Caco-2 (cell line): ENCODE measurements at regions not wholly inside any gene's neighbourhood (a gene's known extent, or its start where the extent isn't known, plus 50 kb on each side); places are given as distances from the start of the nearest gene placed in this dataset.

Experiments
- BruUV-seq: library from RNA; stranded (reverse); fragments of 400-500 nt; replicated peaks from 2 replicates; lab custom pipeline; 2021; lab: Mats Ljungman, UMichigan
- CTCF ChIA-PET: fragments of 300-600 bp; sonication (Branson Sonifier 250); formaldehyde crosslinking; loops from one replicate; lab custom pipeline; 2022; ENCODE audit warnings: antibody characterized with exemption; lab: Charles Lee
- POLR2A ChIA-PET: fragments of 300-600 bp; sonication (Branson Sonifier 250); formaldehyde crosslinking; loops from one replicate; lab custom pipeline; 2022; ENCODE audit warnings: antibody characterized with exemption; lab: Charles Lee
- DNase-seq, 2 experiments: peaks; one replicate each; pipeline versions ENCODE4 v3.0.0 to v3.0.0-alpha.2; 2020 to 2022
- H3K27me3 ChIP-seq: replicated peaks from 2 replicates; pipeline ENCODE4 v1.6.0; 2011; ENCODE audit warnings: low read length; ENCODE audit not compliant: control insufficient read depth, insufficient read depth
- H3K36me3 ChIP-seq: 2 replicates; pipeline ENCODE4 v1.5.1; 2011; ENCODE audit warnings: low read length; ENCODE audit not compliant: control insufficient read depth, insufficient read depth
- H3K4me1 ChIP-seq: fragments of 250-450 bp; sonication (Bioruptor Pico); 2 replicates; pipeline ENCODE4 v1.5.1; 2020; ENCODE audit warnings: mild to moderate bottlenecking
- H3K4me3 ChIP-seq: 2 replicates; pipeline ENCODE4 v1.5.1; 2011; ENCODE audit warnings: low read depth, mild to moderate bottlenecking, control low read depth, low read length
- H3K9me3 ChIP-seq: fragments of 250-450 bp; sonication (Bioruptor Pico); 2 replicates; pipeline ENCODE4 v1.5.1; 2020; ENCODE audit warnings: mild to moderate bottlenecking, moderate library complexity
- H3K27ac Mint-ChIP-seq: one replicate; pipeline ENCODE4 v1.8.0; 2022; ENCODE audit warnings: mixed read lengths; ENCODE audit not compliant: unreplicated experiment
- H3K27me3 Mint-ChIP-seq: one replicate; pipeline ENCODE4 v1.8.0; 2022; ENCODE audit warnings: mixed read lengths; ENCODE audit not compliant: insufficient read depth, unreplicated experiment
- H3K36me3 Mint-ChIP-seq: one replicate; pipeline ENCODE4 v1.8.0; 2022; ENCODE audit warnings: mild to moderate bottlenecking, mixed read lengths; ENCODE audit not compliant: insufficient read depth, unreplicated experiment
- H3K4me1 Mint-ChIP-seq: one replicate; pipeline ENCODE4 v1.8.0; 2022; ENCODE audit warnings: low read depth, mixed read lengths; ENCODE audit not compliant: unreplicated experiment
- H3K4me3 Mint-ChIP-seq: one replicate; pipeline ENCODE4 v1.8.0; 2022; ENCODE audit warnings: mild to moderate bottlenecking, moderate library complexity, mixed read lengths; ENCODE audit not compliant: unreplicated experiment
- H3K9me3 Mint-ChIP-seq: one replicate; pipeline ENCODE4 v1.8.0; 2022; ENCODE audit warnings: mixed read lengths; ENCODE audit not compliant: unreplicated experiment
- intact Hi-C: fragments of 100-400 bp; cut with micrococcal nuclease; formaldehyde crosslinking; loops from one replicate; pipeline ENCODE4 v1.10.0; 2022; ENCODE audit not compliant: unreplicated experiment
- TF ChIP-seq, protein P1 (sequence below), 2 experiments: fragments of 200-600 bp in 1 of 2; IDR thresholded peaks; 1 replicate in 1 of 2; 2 replicates in 1 of 2; pipeline versions ENCODE4 v1.5.1 to v1.8.0; 2011 to 2022; ENCODE audit warnings: antibody characterized with exemption in 1 of 2, control low read depth in 1 of 2, inconsistent platforms in 1 of 2, low read depth in 1 of 2, low read length in 1 of 2, mild to moderate bottlenecking in 1 of 2, moderate library complexity in 1 of 2; ENCODE audit not compliant: insufficient read depth in 1 of 2, severe bottlenecking in 1 of 2, unreplicated experiment in 1 of 2

DNA sequence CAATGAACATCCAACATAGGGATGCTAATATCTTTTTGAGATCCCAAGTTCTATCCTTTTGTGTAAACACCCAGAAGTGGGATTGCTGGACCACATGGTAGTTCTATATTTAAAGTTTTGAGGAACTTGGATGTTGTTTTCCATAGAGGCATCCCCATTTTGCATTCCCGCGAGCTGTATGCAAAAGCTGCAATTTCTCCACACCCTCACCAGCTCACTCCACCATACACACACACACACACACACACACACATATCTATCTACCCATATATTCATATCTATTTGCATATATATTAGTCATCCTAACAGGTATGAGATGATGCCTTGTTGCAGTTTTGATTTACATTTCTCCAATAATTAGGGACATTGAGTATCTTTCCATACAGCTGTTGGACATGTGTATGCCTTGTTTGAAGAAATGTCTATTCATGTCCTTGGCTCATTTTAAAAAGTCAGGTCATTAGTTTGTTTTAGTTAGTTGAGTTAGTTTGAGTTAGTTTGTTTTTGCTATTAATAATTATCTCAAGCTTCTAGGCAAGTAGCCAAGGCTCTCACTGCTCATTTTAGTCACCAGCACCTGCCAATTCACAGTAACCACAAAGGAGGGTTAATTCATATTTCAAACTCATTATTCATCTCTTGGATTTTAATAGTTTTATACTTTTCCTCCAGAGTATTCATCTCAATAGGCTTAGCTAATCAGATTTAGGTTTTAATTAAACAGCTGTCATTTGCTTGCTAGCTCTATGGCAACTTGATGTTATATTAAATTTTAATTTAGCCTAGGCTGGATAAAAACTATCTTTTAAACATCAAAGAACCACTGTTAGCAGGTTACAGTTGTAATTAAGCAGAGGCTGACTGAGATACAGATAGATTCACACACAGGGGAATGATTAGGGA lies 1435.9 kb upstream of the TMEM132C start:
- Histone ChIP-seq H3K4me3 (no peak overlapping the region), H3K4me1 (no peaks in the 10 kb centered on the region), H3K9me3 (peaks cover under 1% of the 10 kb centered on the region; the same call in 1 of the 2 replicates), H3K27me3 (no peaks in the 10 kb centered on the region), H3K36me3 (no peaks in the 10 kb centered on the region)
- Mint-ChIP-seq H3K36me3 (no peaks in the 10 kb centered on the region), H3K27me3 (peaks cover 2% of the 10 kb centered on the region), H3K4me1 (no peaks in the 10 kb centered on the region), H3K9me3 (peaks cover 36% of the 10 kb centered on the region), H3K27ac (no peak overlapping the region), H3K4me3 (no peak overlapping the region)
- ChIA-PET CTCF (no interaction called here), POLR2A (no interaction called here)
- intact Hi-C loops, result no loop called here
- DNase-seq, result no peak
- no TSS peak for BruUV-seq
- TF ChIP-seq, protein P1, sequence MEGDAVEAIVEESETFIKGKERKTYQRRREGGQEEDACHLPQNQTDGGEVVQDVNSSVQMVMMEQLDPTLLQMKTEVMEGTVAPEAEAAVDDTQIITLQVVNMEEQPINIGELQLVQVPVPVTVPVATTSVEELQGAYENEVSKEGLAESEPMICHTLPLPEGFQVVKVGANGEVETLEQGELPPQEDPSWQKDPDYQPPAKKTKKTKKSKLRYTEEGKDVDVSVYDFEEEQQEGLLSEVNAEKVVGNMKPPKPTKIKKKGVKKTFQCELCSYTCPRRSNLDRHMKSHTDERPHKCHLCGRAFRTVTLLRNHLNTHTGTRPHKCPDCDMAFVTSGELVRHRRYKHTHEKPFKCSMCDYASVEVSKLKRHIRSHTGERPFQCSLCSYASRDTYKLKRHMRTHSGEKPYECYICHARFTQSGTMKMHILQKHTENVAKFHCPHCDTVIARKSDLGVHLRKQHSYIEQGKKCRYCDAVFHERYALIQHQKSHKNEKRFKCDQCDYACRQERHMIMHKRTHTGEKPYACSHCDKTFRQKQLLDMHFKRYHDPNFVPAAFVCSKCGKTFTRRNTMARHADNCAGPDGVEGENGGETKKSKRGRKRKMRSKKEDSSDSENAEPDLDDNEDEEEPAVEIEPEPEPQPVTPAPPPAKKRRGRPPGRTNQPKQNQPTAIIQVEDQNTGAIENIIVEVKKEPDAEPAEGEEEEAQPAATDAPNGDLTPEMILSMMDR (IDR thresholded peaks at IDR 0.05; ENCODE audit: insufficient read depth in 1 of 2, low read depth in 1 of 2, low read length in 1 of 2, severe bottlenecking in 1 of 2, unreplicated experiment in 1 of 2), result no peak

DNA sequence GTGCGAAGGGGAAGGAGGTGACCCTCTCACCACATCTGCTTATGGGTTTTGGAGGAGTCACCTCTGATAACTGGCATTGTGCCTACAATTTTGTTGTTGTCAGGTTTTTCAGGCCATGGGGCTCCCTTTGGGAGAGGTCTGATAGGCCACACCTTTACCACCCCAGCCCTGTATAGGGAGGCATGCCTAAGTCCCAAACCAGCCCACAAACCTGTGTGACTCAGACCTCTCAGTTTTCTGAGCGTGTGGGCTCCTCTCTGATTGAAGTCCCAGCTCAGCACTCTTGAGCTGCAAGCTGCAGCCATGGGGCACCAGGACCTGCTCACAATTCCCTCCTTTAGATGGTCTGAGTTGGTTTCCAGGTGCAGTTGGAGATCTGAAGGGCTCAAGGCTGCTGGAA lies 1429.3 kb upstream of the TMEM132C start:
- no peaks in the 10 kb centered on the region for H3K4me1 ChIP-seq
- H3K4me1 Mint-ChIP-seq, result no peaks in the 10 kb centered on the region
- peaks cover 32% of the 10 kb centered on the region for H3K9me3 Mint-ChIP-seq
- peaks cover 2% of the 10 kb centered on the region for H3K27me3 Mint-ChIP-seq
- no peak for DNase-seq
- TF ChIP-seq, protein P1 (IDR thresholded peaks at IDR 0.05; ENCODE audit: insufficient read depth in 1 of 2, low read depth in 1 of 2, low read length in 1 of 2, severe bottlenecking in 1 of 2, unreplicated experiment in 1 of 2), result no peak
- no peaks in the 10 kb centered on the region for H3K27me3 ChIP-seq
- POLR2A ChIA-PET, result no interaction called here
- no TSS peak for BruUV-seq
- peaks cover 6% of the 10 kb centered on the region for H3K9me3 ChIP-seq
- no peaks in the 10 kb centered on the region for H3K36me3 Mint-ChIP-seq
- H3K27ac Mint-ChIP-seq, result no peak overlapping the region
- H3K4me3 ChIP-seq, result no peak overlapping the region
- H3K36me3 ChIP-seq, result no peaks in the 10 kb centered on the region
- H3K4me3 Mint-ChIP-seq, result no peak overlapping the region
- intact Hi-C loops, result no loop called here
- CTCF ChIA-PET, result no interaction called here

DNA sequence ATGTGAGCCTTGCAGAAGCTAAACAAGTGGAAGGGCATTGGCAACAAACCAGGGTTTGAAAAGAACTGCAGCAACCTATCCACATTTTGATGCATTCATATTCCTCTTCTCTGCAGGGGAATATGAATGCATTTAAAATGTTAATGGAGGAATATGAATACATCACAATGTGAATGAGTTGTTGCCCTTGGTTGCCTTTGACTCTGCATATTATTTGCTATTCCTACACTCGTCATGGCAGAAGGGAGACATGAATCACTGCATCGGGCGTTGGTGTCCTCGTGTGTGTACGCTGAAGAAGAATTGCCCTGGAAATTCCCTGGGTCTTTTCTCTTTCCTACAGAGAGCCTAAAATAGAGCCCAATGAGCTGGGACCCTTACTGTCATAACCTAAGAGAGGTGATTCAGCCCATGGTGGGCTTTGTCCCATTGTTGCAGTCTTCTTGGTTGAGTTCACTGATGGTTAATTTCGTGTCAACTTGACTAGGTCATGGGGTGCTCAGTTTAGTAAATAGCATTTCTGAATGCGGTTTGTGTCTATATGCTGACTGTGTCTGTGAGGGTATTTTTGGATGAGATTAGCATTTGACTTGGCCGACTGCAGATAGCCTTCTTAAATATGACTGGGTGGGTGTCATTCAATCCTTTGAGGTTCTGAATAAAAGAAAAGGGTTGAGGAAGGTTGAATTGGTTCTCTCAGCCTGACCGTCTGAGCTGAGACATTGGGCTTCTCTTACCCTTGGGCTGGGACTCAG lies 1422.9 kb upstream of the TMEM132C start:
- Mint-ChIP-seq H3K27me3 (peaks cover 2% of the 10 kb centered on the region), H3K27ac (no peak overlapping the region), H3K4me1 (no peaks in the 10 kb centered on the region), H3K4me3 (no peak overlapping the region), H3K9me3 (no peaks in the 10 kb centered on the region), H3K36me3 (no peaks in the 10 kb centered on the region)
- H3K4me1 ChIP-seq, result no peaks in the 10 kb centered on the region
- ChIA-PET CTCF (no interaction called here), POLR2A (no interaction called here)
- no peak for DNase-seq
- no peaks in the 10 kb centered on the region for H3K27me3 ChIP-seq
- H3K9me3 ChIP-seq, result no peaks in the 10 kb centered on the region
- intact Hi-C loops, result no loop called here
- no peaks in the 10 kb centered on the region for H3K36me3 ChIP-seq
- TF ChIP-seq, protein P1 (IDR thresholded peaks at IDR 0.05; ENCODE audit: insufficient read depth in 1 of 2, low read depth in 1 of 2, low read length in 1 of 2, severe bottlenecking in 1 of 2, unreplicated experiment in 1 of 2), result no peak
- BruUV-seq, result no TSS peak
- no peak overlapping the region for H3K4me3 ChIP-seq
